ENCODE measurements at regions not wholly inside any gene's neighbourhood (a gene's known extent, or its start where the extent isn't known, plus 50 kb on each side); places are given as distances from the start of the nearest gene placed in this dataset.

DNA sequence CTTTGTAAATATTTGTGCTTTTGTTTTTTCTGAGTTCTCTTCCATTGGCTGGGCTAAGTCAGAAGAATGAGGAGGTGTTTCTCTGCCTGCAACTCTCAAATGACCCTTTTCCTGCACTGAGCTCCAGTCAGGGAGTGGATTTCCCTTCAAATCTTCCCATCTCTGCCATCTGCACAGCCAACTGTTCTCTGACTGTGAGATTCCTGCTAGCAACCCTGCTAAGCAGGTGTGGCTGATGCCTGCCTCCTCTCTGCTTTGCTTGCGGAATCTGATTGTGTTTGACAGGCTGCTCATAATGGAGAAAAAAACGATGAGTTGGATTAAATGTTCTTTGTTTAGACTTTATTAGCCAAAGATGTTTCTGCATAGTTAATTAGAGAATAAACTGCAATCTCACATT, 519.8 kb downstream of the TMEM114 start:
- Histone ChIP-seq H3K18ac (ENCODE audit: extremely low read depth, low read length) (no peak overlapping the region), H3K4ac (replicated peaks; ENCODE audit: insufficient read length, low read depth, low read length) (no peak overlapping the region), H3K79me2 (ENCODE audit: control insufficient read depth in 1 of 2, insufficient read depth in 2 of 2, low read length in 2 of 2) (no peaks in the 10 kb centered on the region), H3K23me2 (ENCODE audit: low read depth, low read length) (no peaks in the 10 kb centered on the region), H3K9ac (replicated peaks in 1 of 4; ENCODE audit: extremely low read depth in 1 of 4, low read depth in 3 of 4, low read length in 3 of 4) (no peak overlapping the region), H2AK5ac (ENCODE audit: low read depth, low read length) (no peak overlapping the region), H2BK5ac (ENCODE audit: low read depth, low read length) (no peak overlapping the region), H3K79me1 (ENCODE audit: low read depth, low read length) (no peaks in the 10 kb centered on the region), H3K4me3 (ENCODE audit: extremely low read depth in 1 of 4, insufficient read depth in 2 of 4, low read depth in 3 of 4, low read length in 4 of 4) (no peak overlapping the region), H3K56ac (replicated peaks; ENCODE audit: insufficient read length, low read depth, low read length) (no peak overlapping the region), H3K4me1 (replicated peaks in 1 of 4; ENCODE audit: control insufficient read depth in 3 of 4, insufficient read depth in 4 of 4, low read length in 3 of 4) (no peaks in the 10 kb centered on the region), H2BK12ac (ENCODE audit: low read depth, low read length) (no peak overlapping the region), H3K36me3 (ENCODE audit: control insufficient read depth in 2 of 4, insufficient read depth in 4 of 4, low read length in 3 of 4) (no peaks in the 10 kb centered on the region), H2AFZ (ENCODE audit: low read length) (no peak overlapping the region; the same call in 1 of the 2 replicates), H2BK15ac (ENCODE audit: low read length) (no peak overlapping the region), H2BK20ac (ENCODE audit: low read length) (no peak overlapping the region), H4K20me1 (replicated peaks in 1 of 2; ENCODE audit: control insufficient read depth in 1 of 2, insufficient read depth in 2 of 2, low read length in 2 of 2) (no peaks in the 10 kb centered on the region), H3K4me2 (ENCODE audit: insufficient read depth in 1 of 2, low read depth in 2 of 2, low read length in 2 of 2) (no peak overlapping the region), H3K9me3 (ENCODE audit: insufficient read depth in 2 of 2, low read depth in 1 of 2, low read length in 1 of 2) (peaks cover 0 to 6% of the 10 kb centered on the region in 2 experiments; a peak in 1 of 4 replicates), H4K5ac (ENCODE audit: insufficient read length, low read depth, low read length) (no peak overlapping the region), H3K27me3 (replicated peaks in 1 of 4; ENCODE audit: control insufficient read depth in 3 of 4, extremely low read depth in 1 of 4, insufficient read depth in 3 of 4, low read length in 3 of 4) (no peaks in the 10 kb centered on the region), H4K91ac (replicated peaks; ENCODE audit: insufficient read length, low read length) (no peak overlapping the region), H3K14ac (ENCODE audit: insufficient read length) (no peak overlapping the region), H3K27ac (ENCODE audit: low read depth, low read length) (no peak overlapping the region), H4K8ac (ENCODE audit: extremely low read depth, insufficient read depth, low read length) (no peak overlapping the region), H3K23ac (ENCODE audit: insufficient read length) (no peak overlapping the region), H2BK120ac (replicated peaks; ENCODE audit: low read depth, low read length) (no peak overlapping the region)
- TF ChIP-seq, protein P1, sequence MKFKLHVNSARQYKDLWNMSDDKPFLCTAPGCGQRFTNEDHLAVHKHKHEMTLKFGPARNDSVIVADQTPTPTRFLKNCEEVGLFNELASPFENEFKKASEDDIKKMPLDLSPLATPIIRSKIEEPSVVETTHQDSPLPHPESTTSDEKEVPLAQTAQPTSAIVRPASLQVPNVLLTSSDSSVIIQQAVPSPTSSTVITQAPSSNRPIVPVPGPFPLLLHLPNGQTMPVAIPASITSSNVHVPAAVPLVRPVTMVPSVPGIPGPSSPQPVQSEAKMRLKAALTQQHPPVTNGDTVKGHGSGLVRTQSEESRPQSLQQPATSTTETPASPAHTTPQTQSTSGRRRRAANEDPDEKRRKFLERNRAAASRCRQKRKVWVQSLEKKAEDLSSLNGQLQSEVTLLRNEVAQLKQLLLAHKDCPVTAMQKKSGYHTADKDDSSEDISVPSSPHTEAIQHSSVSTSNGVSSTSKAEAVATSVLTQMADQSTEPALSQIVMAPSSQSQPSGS (IDR thresholded peaks at IDR 0.05; ENCODE audit: low read length), result no peak
- TF ChIP-seq SP2 (IDR thresholded peaks at IDR 0.05; ENCODE audit: low read length) (no peak), SUZ12 (IDR thresholded peaks at IDR 0.05; ENCODE audit: low read length) (no peak), TAF1 (IDR thresholded peaks at IDR 0.05; ENCODE audit: low read depth, low read length) (no peak), POU5F1 (IDR thresholded peaks at IDR 0.05; ENCODE audit: low read depth, low read length) (no peak), CHD1 (IDR thresholded peaks at IDR 0.05; ENCODE audit: low read depth, low read length) (no peak), JUN (IDR thresholded peaks at IDR 0.05; ENCODE audit: low read depth, low read length) (no peak), GABPA (IDR thresholded peaks at IDR 0.05; ENCODE audit: borderline replicate concordance, insufficient read depth, low read length) (no peak), RAD21 (IDR thresholded peaks at IDR 0.05 in 1 of 2, conservative IDR thresholded peaks at IDR 0.05 in 1 of 2; ENCODE audit: low read depth in 2 of 2, low read length in 2 of 2) (no peak), ASH2L (IDR thresholded peaks at IDR 0.05; ENCODE audit: low read length) (no peak), POLR2A (IDR thresholded peaks at IDR 0.05; ENCODE audit: control extremely low read depth in 1 of 2, low read depth in 2 of 2, low read length in 2 of 2) (no peak)
- TF ChIP-seq, protein P2, sequence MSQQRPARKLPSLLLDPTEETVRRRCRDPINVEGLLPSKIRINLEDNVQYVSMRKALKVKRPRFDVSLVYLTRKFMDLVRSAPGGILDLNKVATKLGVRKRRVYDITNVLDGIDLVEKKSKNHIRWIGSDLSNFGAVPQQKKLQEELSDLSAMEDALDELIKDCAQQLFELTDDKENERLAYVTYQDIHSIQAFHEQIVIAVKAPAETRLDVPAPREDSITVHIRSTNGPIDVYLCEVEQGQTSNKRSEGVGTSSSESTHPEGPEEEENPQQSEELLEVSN (IDR thresholded peaks at IDR 0.05), result no peak
- DNase-seq (ENCODE audit: low read depth in 1 of 2, low spot score in 2 of 2), result no peak
- 70% methylated on average over 2 of the region's 2 CpGs; no CpG with 5 or more reads in 1 of the 2 experiments for WGBS, 2 experiments (ENCODE audit: extremely low coverage in 1 of 2, insufficient coverage in 1 of 2, insufficient read length in 1 of 2, insufficient replicate concordance in 2 of 2, low coverage in 1 of 2, low lambda C conversion rate in 2 of 2, missing lambda C conversion rate in 1 of 2)
- ChIA-PET POLR2A (ENCODE audit: partially characterized antibody) (no interaction called here), CTCF (ENCODE audit: partially characterized antibody) (interaction anchor here (0.6 to 0.9 kb wide), 2 partner anchors 399 to 1101 kb away, joined by 3 read pairs; no protein-coding TSS in a partner anchor)
- no peak for FAIRE-seq
